ENCODE measurements at regions not wholly inside any gene's neighbourhood (a gene's known extent, or its start where the extent isn't known, plus 50 kb on each side); places are given as distances from the start of the nearest gene placed in this dataset.

- no peak for TF ChIP-seq SP1 (IDR thresholded peaks at IDR 0.05)
- TF ChIP-seq SUZ12 (IDR thresholded peaks at IDR 0.05) = no peak
- no peak for TF ChIP-seq HDGF (IDR thresholded peaks at IDR 0.05; ENCODE audit: borderline replicate concordance)
- no peak for TF ChIP-seq FOXM1 (IDR thresholded peaks at IDR 0.05; ENCODE audit: borderline replicate concordance)
- no peak for TF ChIP-seq FOXA1 (IDR thresholded peaks at IDR 0.05)
- no peak for TF ChIP-seq BHLHE40 (IDR thresholded peaks at IDR 0.05; ENCODE audit: borderline replicate concordance)
- no peak for TF ChIP-seq L3MBTL2 (conservative IDR thresholded peaks at IDR 0.05)
- TF ChIP-seq TARDBP (IDR thresholded peaks at IDR 0.05) = no peak
Observed at GRCh38 chr4:43341741-43342140, 449.2 kb downstream of the GRXCR1 start.

Data from HEK293T (cell line).